Vagina (tissue), 2 donors: ENCODE measurements at regions not wholly inside any gene's neighbourhood (a gene's known extent, or its start where the extent isn't known, plus 50 kb on each side); places are given as distances from the start of the nearest gene placed in this dataset.
"Not testable (repeated sequence)": the region's sequence is repeated elsewhere in the genome, so short reads cannot be mapped to it uniquely, and the experiment has no call there.

ENCODE experiments used
- DNase-seq, 2 donors: peaks; one replicate each; pipeline ENCODE4 v3.0.0-alpha.2; 2017; ENCODE audit errors: extremely low spot score in 2 of 2
- H3K27ac ChIP-seq: fragments of 200-600 bp; sonication (generic); one replicate; pipeline ENCODE4 v1.5.1; 2019
- H3K27me3 ChIP-seq: fragments of 200-600 bp; sonication (generic); one replicate; pipeline ENCODE4 v1.5.1; 2019
- H3K36me3 ChIP-seq, 2 donors: fragments of 200-600 bp; sonication (generic); one replicate each; pipeline ENCODE4 v1.5.1; 2017 to 2019
- H3K4me1 ChIP-seq: fragments of 200-600 bp; sonication (generic); one replicate; pipeline ENCODE4 v1.5.1; 2019
- H3K4me3 ChIP-seq, 2 donors: fragments of 200-600 bp; sonication (generic); 1 replicate in 1 of 2; 2 replicates in 1 of 2; pipeline ENCODE4 v1.5.1; 2016 to 2019
- H3K9me3 ChIP-seq: fragments of 200-600 bp; sonication (generic); one replicate; pipeline ENCODE4 v1.5.1; 2019
- CTCF ChIP-seq, 3 experiments: fragments of 450-650 bp in 2 of 3; fragments of 200-600 bp in 1 of 3; sonication (generic) in 1 of 3; IDR thresholded peaks; one replicate each; pipeline ENCODE4 v1.5.1; 2017 to 2019; ENCODE audit warnings: antibody characterized with exemption in 3 of 3, mild to moderate bottlenecking in 2 of 3, moderate library complexity in 2 of 3
- POLR2A ChIP-seq, 2 donors: fragments of 450-650 bp; IDR thresholded peaks; one replicate each; pipeline ENCODE4 v1.6.1; 2017; ENCODE audit warnings: antibody characterized with exemption in 2 of 2, mild to moderate bottlenecking in 2 of 2, moderate library complexity in 2 of 2
- POLR2AphosphoS5 ChIP-seq, 2 donors: sonication (generic); formaldehyde crosslinking; IDR thresholded peaks; one replicate each; pipeline ENCODE4 v1.9.0; 2017; ENCODE audit warnings: antibody characterized with exemption in 2 of 2, mild to moderate bottlenecking in 2 of 2, low read depth in 1 of 2; ENCODE audit not compliant: insufficient read depth in 1 of 2
- intact Hi-C: fragments of 100-400 bp; cut with DNase I; formaldehyde crosslinking; loops from one replicate; pipeline ENCODE4 v1.15.1; 2023

GRCh38 chr6:13868236-13868635 is 53.9 kb upstream of the MCUR1 start:
- TF ChIP-seq POLR2A (IDR thresholded peaks at IDR 0.05) = no peak
- TF ChIP-seq CTCF (IDR thresholded peaks at IDR 0.05) = no peak
- no peak overlapping the region for H3K27ac ChIP-seq
- DNase-seq = peak in 1 of 2 donors; percentile 62
- H3K4me3 ChIP-seq = no peak overlapping the region
- H3K36me3 ChIP-seq = no peaks in the 10 kb centered on the region
- H3K9me3 ChIP-seq = no peaks in the 10 kb centered on the region
- no peaks in the 10 kb centered on the region for H3K27me3 ChIP-seq
- peaks cover 2% of the 10 kb centered on the region for H3K4me1 ChIP-seq
- intact Hi-C loops = no loop called here

- TF ChIP-seq POLR2AphosphoS5 (IDR thresholded peaks at IDR 0.05; ENCODE audit: insufficient read depth in 1 of 2, low read depth in 1 of 2) = no peak
- peak in 1 of 2 donors; percentile 25 for DNase-seq
- H3K4me1 ChIP-seq = no peaks in the 10 kb centered on the region
- intact Hi-C loops = no loop called here
- no peak overlapping the region for H3K27ac ChIP-seq
- no peaks in the 10 kb centered on the region for H3K9me3 ChIP-seq
- no peaks in the 10 kb centered on the region for H3K27me3 ChIP-seq
- H3K36me3 ChIP-seq = no peaks in the 10 kb centered on the region
- no peak overlapping the region for H3K4me3 ChIP-seq
Observed at GRCh38 chr6:13866301-13866700, 51.9 kb upstream of the MCUR1 start.

GRCh38 chr6:13865141-13865540 is 50.8 kb upstream of the MCUR1 start:
- Histone ChIP-seq H3K27me3 (no peaks in the 10 kb centered on the region), H3K4me1 (peaks cover 2% of the 10 kb centered on the region), H3K36me3 (no peaks in the 10 kb centered on the region), H3K27ac (no peak overlapping the region), H3K4me3 (no peak overlapping the region), H3K9me3 (no peaks in the 10 kb centered on the region)
- TF ChIP-seq POLR2AphosphoS5 (IDR thresholded peaks at IDR 0.05; ENCODE audit: insufficient read depth in 1 of 2, low read depth in 1 of 2) (no peak), POLR2A (IDR thresholded peaks at IDR 0.05) (no peak), CTCF (IDR thresholded peaks at IDR 0.05) (no peak)
- DNase-seq = no peak
- intact Hi-C loops = no loop called here

GRCh38 chr6:13864669-13865068 is 50.3 kb upstream of the MCUR1 start:
- intact Hi-C loops, H3K4me3 ChIP-seq, H3K27me3 ChIP-seq, H3K9me3 ChIP-seq, H3K4me1 ChIP-seq, H3K36me3 ChIP-seq, H3K27ac ChIP-seq: not testable (repeated sequence)
- peak in 1 of 2 donors; percentile 47 for DNase-seq
